Osteoblast (primary cell): ENCODE measurements at regions not wholly inside any gene's neighbourhood (a gene's known extent, or its start where the extent isn't known, plus 50 kb on each side); places are given as distances from the start of the nearest gene placed in this dataset.
"Not testable (repeated sequence)": the region's sequence is repeated elsewhere in the genome, so short reads cannot be mapped to it uniquely, and the experiment has no call there.

Experiments
- DNase-seq: peaks from one replicate; pipeline ENCODE4 v3.0.0; 2011; ENCODE audit warnings: low spot score, mixed read lengths; ENCODE audit not compliant: insufficient read length; ENCODE audit errors: missing footprints
- H2AFZ ChIP-seq: 2 replicates; pipeline ENCODE4 v1.6.0; 2011; ENCODE audit warnings: mild to moderate bottlenecking, low read length
- H3K27ac ChIP-seq: 2 replicates; pipeline ENCODE4 v1.5.1; 2011; ENCODE audit warnings: mild to moderate bottlenecking, low read depth, low read length, moderate library complexity
- H3K27me3 ChIP-seq: 2 replicates; pipeline ENCODE4 v1.6.0; 2012; ENCODE audit warnings: mild to moderate bottlenecking, control low read depth, inconsistent platforms, low read length, moderate library complexity; ENCODE audit not compliant: insufficient read depth
- H3K36me3 ChIP-seq: 2 replicates; pipeline ENCODE4 v1.5.1; 2011; ENCODE audit warnings: mild to moderate bottlenecking, low read length, control low read depth, moderate library complexity; ENCODE audit not compliant: insufficient read depth
- H3K4me1 ChIP-seq: 2 replicates; pipeline ENCODE4 v1.5.1; 2011; ENCODE audit warnings: mild to moderate bottlenecking, low read length, control low read depth, moderate library complexity; ENCODE audit not compliant: insufficient read depth
- H3K4me2 ChIP-seq: 2 replicates; pipeline ENCODE4 v1.6.0; 2011; ENCODE audit warnings: mild to moderate bottlenecking, low read length; ENCODE audit not compliant: insufficient read depth
- H3K4me3 ChIP-seq: fragments of 200-600 bp; sonication (generic); 3 replicates; pipeline ENCODE4 v1.5.1; 2012; ENCODE audit warnings: mild to moderate bottlenecking, low read length, inconsistent platforms; ENCODE audit not compliant: insufficient read depth
- H3K79me2 ChIP-seq: 2 replicates; pipeline ENCODE4 v1.6.0; 2012; ENCODE audit warnings: mild to moderate bottlenecking, low read length, control low read depth, inconsistent platforms; ENCODE audit not compliant: insufficient read depth
- H3K9me3 ChIP-seq: 2 replicates; pipeline ENCODE4 v1.5.1; 2011; ENCODE audit warnings: low read depth, low read length, control low read depth
- H4K20me1 ChIP-seq: 2 replicates; pipeline ENCODE4 v1.6.0; 2012; ENCODE audit warnings: mild to moderate bottlenecking, low read length, control low read depth; ENCODE audit not compliant: insufficient read depth
- TF ChIP-seq, protein P1 (sequence below): IDR thresholded peaks from 2 replicates; pipeline ENCODE4 v1.5.1; 2011; ENCODE audit warnings: mild to moderate bottlenecking, low read depth, low read length, moderate library complexity; ENCODE audit errors: extremely low read depth

DNA sequence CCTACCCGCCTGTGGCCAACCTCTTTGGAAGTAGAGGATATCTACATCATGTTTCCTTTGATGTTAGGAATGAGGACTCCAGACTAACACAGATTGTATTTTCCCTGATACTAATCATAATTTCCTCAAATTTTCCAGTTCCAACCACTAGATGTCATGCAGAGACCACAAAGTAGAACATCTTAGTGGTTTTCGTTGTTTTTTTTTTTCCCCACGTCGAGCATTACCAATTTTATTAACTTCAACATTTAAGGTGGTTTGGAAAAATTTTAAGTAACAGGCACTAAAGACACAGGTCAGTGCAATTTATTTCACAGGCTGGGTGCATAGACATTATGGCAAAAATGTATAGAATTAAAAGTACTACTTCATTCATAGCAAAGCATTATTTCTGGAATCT, 280.1 kb downstream of the ANKRD30B start:
- not testable (repeated sequence) for H3K9me3 ChIP-seq, H3K79me2 ChIP-seq, H4K20me1 ChIP-seq, H3K4me2 ChIP-seq, H2AFZ ChIP-seq, H3K4me3 ChIP-seq, H3K4me1 ChIP-seq, H3K36me3 ChIP-seq, H3K27me3 ChIP-seq, H3K27ac ChIP-seq, DNase-seq
- TF ChIP-seq, protein P1, sequence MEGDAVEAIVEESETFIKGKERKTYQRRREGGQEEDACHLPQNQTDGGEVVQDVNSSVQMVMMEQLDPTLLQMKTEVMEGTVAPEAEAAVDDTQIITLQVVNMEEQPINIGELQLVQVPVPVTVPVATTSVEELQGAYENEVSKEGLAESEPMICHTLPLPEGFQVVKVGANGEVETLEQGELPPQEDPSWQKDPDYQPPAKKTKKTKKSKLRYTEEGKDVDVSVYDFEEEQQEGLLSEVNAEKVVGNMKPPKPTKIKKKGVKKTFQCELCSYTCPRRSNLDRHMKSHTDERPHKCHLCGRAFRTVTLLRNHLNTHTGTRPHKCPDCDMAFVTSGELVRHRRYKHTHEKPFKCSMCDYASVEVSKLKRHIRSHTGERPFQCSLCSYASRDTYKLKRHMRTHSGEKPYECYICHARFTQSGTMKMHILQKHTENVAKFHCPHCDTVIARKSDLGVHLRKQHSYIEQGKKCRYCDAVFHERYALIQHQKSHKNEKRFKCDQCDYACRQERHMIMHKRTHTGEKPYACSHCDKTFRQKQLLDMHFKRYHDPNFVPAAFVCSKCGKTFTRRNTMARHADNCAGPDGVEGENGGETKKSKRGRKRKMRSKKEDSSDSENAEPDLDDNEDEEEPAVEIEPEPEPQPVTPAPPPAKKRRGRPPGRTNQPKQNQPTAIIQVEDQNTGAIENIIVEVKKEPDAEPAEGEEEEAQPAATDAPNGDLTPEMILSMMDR, result peak; percentile 25

DNA sequence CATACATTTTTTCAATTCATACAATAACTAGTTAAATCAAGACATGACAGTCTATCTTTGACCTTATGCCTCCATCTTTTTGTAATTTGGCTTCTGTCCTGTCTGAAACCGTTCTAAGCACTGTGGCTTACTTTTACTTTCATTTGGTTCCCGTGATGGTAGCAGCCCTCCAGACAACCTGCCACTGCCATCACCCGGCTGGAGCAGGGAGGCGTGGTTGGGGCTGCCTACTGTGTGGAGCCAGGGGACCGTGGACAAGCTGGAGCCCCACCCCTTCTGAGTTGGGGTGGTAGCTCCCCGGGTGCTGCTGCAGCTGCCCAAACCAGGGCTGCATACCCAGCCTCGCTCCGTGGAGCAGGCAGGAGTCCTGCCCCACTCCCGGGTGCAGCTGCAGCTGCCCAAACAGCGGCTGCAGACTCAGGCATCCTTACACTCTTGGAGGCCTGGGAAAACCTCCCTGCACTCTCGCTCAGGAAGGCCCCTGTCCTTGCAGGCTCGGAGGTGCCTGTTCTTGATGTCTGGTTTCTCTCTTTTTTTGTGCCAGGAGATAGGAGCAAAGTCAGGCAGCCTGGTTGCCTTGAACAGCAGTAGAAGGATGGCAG, 312.4 kb downstream of the ANKRD30B start:
- not testable (repeated sequence) for H3K36me3 ChIP-seq, DNase-seq, H3K4me3 ChIP-seq, H3K27me3 ChIP-seq, H3K79me2 ChIP-seq, H2AFZ ChIP-seq, H3K4me1 ChIP-seq, H3K27ac ChIP-seq, H3K9me3 ChIP-seq, H4K20me1 ChIP-seq, H3K4me2 ChIP-seq

DNA sequence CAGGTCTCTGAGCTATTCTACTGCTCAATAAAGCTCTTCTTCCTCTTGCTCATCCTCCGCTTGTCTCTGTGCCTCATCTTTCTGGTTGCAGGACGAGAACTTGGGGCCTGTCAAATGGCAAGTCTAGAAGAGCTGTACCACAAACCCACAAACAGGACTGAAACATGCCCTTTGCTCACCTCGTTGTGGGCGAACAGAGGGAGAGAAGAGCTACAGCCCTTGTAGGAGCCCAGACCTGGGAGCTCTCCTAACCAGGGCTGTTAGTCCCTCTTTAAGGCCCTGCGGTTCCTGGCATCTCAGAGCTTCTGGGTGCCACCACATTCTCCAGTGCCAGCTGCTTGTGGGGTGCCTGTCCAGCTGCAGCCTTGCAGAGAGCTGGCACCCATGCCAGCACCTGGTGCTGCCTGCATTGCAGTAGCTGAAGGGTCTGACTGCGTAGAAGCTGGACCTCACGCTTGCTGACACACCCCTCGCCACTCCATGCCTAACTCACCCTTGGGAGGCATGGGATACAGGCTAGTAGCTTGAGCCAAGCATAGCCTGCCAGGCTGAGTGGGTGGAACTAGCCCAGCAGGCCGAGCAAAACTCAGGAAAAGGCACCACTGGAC, 313.4 kb downstream of the ANKRD30B start:
- not testable (repeated sequence) for H3K4me2 ChIP-seq, H2AFZ ChIP-seq, H3K27me3 ChIP-seq, H3K79me2 ChIP-seq, H3K27ac ChIP-seq, H3K4me1 ChIP-seq, DNase-seq, H4K20me1 ChIP-seq, H3K36me3 ChIP-seq, H3K9me3 ChIP-seq, H3K4me3 ChIP-seq

DNA sequence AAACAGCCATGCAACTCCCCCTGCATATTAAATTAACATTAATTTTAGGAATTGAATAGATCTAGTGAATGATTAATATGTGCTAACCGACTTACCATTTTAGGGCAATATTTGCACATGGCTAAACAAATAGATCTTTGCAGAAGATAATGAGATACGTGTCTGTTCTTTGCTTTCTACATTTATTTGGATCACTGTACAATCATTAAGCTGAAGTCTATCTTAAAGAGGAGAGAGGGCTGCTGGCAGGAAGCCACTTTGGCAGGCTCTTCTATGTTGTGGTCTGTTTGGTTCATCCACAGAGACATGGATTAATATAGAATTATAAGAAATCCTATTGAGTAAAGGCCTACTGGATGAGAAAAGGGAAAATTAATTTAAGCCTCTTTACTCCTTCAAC, 318.5 kb downstream of the ANKRD30B start:
- not testable (repeated sequence) for H2AFZ ChIP-seq, H3K4me1 ChIP-seq, H3K36me3 ChIP-seq, H3K9me3 ChIP-seq, H3K79me2 ChIP-seq, H3K4me3 ChIP-seq, H4K20me1 ChIP-seq, H3K27ac ChIP-seq, H3K4me2 ChIP-seq, DNase-seq, H3K27me3 ChIP-seq

DNA sequence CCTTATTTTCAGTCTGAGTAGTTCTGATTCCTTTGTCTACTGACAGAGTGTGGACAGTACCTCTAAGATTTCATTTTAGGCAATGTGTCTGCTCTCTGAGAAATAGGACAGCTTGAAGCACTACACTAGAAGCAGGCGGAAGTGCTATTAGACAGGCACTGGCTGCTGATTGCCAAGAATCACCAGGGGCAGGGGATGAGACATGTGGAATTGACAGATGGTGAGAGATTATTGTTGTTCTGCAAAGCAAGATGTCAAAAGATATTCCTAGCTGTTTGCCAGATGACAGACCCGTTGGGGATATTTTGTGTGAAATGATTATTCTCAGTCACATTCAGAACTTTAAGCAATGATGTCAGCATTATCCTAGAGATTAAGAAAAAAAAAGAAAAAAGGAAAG, 323.3 kb downstream of the ANKRD30B start:
- H2AFZ ChIP-seq, H3K4me2 ChIP-seq, H3K27ac ChIP-seq, H3K27me3 ChIP-seq, H3K79me2 ChIP-seq, DNase-seq, H3K4me1 ChIP-seq, H3K36me3 ChIP-seq, H3K9me3 ChIP-seq, H3K4me3 ChIP-seq, H4K20me1 ChIP-seq: not testable (repeated sequence)
